Lower leg skin (tissue), 3 donors: ENCODE measurements at regions not wholly inside any gene's neighbourhood (a gene's known extent, or its start where the extent isn't known, plus 50 kb on each side); places are given as distances from the start of the nearest gene placed in this dataset.

ENCODE experiments used
- POLR2A ChIP-seq, 2 donors: fragments of 450-650 bp; IDR thresholded peaks; one replicate each; pipeline ENCODE4 v1.6.1; 2016 to 2017; ENCODE audit warnings: antibody characterized with exemption in 2 of 2, mild to moderate bottlenecking in 1 of 2, moderate library complexity in 1 of 2
- TF ChIP-seq, protein P1 (sequence below), 3 donors: fragments of 450-650 bp; IDR thresholded peaks; one replicate each; pipeline ENCODE4 v1.5.1; 2016; ENCODE audit warnings: antibody characterized with exemption in 3 of 3, mild to moderate bottlenecking in 3 of 3, moderate library complexity in 2 of 3

DNA sequence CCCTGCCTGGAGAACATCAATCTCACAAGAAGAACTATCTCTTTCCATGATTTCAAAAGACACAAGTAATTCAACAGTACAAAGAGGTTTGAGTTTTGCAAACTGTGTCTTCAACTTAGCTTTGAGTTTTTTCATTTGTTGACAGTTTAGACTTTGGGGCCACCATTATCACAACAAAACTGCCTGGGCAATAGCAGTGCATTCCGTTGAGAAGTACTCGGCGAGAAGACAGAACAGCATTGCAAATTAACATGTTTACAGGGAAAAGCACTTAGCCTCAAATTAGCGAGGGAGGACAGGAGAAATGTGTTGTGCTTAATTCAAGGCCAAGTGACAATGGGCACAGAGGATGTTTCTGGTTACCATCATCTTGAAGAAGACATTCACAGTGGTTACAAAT lies 133.2 kb upstream of the MPPED2 start:
- no peak for TF ChIP-seq POLR2A (IDR thresholded peaks at IDR 0.05)
- TF ChIP-seq, protein P1, sequence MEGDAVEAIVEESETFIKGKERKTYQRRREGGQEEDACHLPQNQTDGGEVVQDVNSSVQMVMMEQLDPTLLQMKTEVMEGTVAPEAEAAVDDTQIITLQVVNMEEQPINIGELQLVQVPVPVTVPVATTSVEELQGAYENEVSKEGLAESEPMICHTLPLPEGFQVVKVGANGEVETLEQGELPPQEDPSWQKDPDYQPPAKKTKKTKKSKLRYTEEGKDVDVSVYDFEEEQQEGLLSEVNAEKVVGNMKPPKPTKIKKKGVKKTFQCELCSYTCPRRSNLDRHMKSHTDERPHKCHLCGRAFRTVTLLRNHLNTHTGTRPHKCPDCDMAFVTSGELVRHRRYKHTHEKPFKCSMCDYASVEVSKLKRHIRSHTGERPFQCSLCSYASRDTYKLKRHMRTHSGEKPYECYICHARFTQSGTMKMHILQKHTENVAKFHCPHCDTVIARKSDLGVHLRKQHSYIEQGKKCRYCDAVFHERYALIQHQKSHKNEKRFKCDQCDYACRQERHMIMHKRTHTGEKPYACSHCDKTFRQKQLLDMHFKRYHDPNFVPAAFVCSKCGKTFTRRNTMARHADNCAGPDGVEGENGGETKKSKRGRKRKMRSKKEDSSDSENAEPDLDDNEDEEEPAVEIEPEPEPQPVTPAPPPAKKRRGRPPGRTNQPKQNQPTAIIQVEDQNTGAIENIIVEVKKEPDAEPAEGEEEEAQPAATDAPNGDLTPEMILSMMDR (IDR thresholded peaks at IDR 0.05): no peak
